Body of pancreas (tissue), 4 donors: ENCODE measurements at regions not wholly inside any gene's neighbourhood (a gene's known extent, or its start where the extent isn't known, plus 50 kb on each side); places are given as distances from the start of the nearest gene placed in this dataset.

Experiments used
- ATAC-seq: fragments of 150-250 bp; one replicate; pipeline ENCODE4 v1.9.1; 2016
- DNase-seq, 4 donors: peaks; one replicate each; pipeline ENCODE4 v3.0.0-alpha.2; 2019
- H3K27ac ChIP-seq, 4 donors: fragments of 200-600 bp; sonication (generic); 1 replicate in 3 of 4; 2 replicates in 1 of 4; pipeline versions ENCODE4 v1.5.1 to v1.6.1; 2016 to 2019; ENCODE audit warnings: mild to moderate bottlenecking in 1 of 4, mixed read lengths in 1 of 4, moderate library complexity in 1 of 4
- H3K27me3 ChIP-seq, 2 donors: fragments of 200-600 bp; sonication (generic); one replicate each; pipeline ENCODE4 v1.6.0; 2016; ENCODE audit warnings: mild to moderate bottlenecking in 1 of 2
- H3K36me3 ChIP-seq, 2 donors: fragments of 200-600 bp; sonication (generic); replicated peaks in 1 of 2; 2 replicates each; pipeline ENCODE4 v1.5.1; 2016; ENCODE audit warnings: low read depth in 2 of 2; ENCODE audit not compliant: insufficient read depth in 1 of 2
- H3K4me1 ChIP-seq: fragments of 200-600 bp; sonication (generic); one replicate; pipeline ENCODE4 v1.6.0; 2016
- H3K4me3 ChIP-seq, 2 donors: fragments of 200-600 bp; sonication (generic); 1 replicate in 1 of 2; 2 replicates in 1 of 2; pipeline ENCODE4 v1.5.1; 2016 to 2019
- H3K9me3 ChIP-seq, 3 donors: fragments of 200-600 bp; sonication (generic); 1 replicate in 2 of 3; 2 replicates in 1 of 3; pipeline ENCODE4 v1.5.1; 2016
- CTCF ChIP-seq, 7 experiments: fragments of 450-650 bp in 4 of 7; fragments of 200-600 bp in 3 of 7; sonication (generic) in 3 of 7; IDR thresholded peaks; one replicate each; pipeline ENCODE4 v1.5.1; 2016 to 2019; ENCODE audit warnings: antibody characterized with exemption in 7 of 7
- POLR2A ChIP-seq, 3 donors: fragments of 450-650 bp; IDR thresholded peaks; one replicate each; pipeline ENCODE4 v1.6.1; 2016; ENCODE audit warnings: antibody characterized with exemption in 3 of 3, mild to moderate bottlenecking in 2 of 3
- WGBS, 2 donors: methylation state at CpG; one replicate each; pipeline ENCODE4 v1.1.5; 2017; 5-methylcytosine and 5-hydroxymethylcytosine counted together
- intact Hi-C: fragments of 100-400 bp; cut with DNase I; formaldehyde crosslinking; loops from one replicate; pipeline ENCODE4 v1.15.1; 2023

- WGBS, 2 donors, result 55 to 60% methylated on average over 4 of the region's 4 CpGs
- intact Hi-C loops, result no loop called here
- ATAC-seq, result no peak
Observed at GRCh38 chr2:176781570-176782217, 430.9 kb upstream of the HNRNPA3 start.

GRCh38 chr2:176784633-176785200 lies 427.9 kb upstream of the HNRNPA3 start:
- Histone ChIP-seq H3K27ac (no peak overlapping the region), H3K9me3 (no peaks in the 10 kb centered on the region), H3K4me3 (no peak overlapping the region), H3K27me3 (no peaks in the 10 kb centered on the region), H3K4me1 (no peaks in the 10 kb centered on the region), H3K36me3 (no peaks in the 10 kb centered on the region)
- DNase-seq, result no peak
- intact Hi-C loops, result no loop called here
- TF ChIP-seq POLR2A (IDR thresholded peaks at IDR 0.05) (no peak), CTCF (IDR thresholded peaks at IDR 0.05) (no peak)
- WGBS, 2 donors, result 65 to 76% methylated on average over 1 of the region's 1 CpG
- no peak for ATAC-seq

More at GRCh38 chr2:176781570-176782217, 430.9 kb upstream of the HNRNPA3 start:
- DNase-seq, result no peak
- H3K9me3 ChIP-seq, result no peaks in the 10 kb centered on the region
- H3K27ac ChIP-seq, result no peak overlapping the region
- H3K27me3 ChIP-seq, result no peaks in the 10 kb centered on the region
- H3K4me3 ChIP-seq, result no peak overlapping the region
- TF ChIP-seq POLR2A (IDR thresholded peaks at IDR 0.05) (no peak), CTCF (IDR thresholded peaks at IDR 0.05) (no peak)
- no peaks in the 10 kb centered on the region for H3K4me1 ChIP-seq
- H3K36me3 ChIP-seq, result no peaks in the 10 kb centered on the region

- Histone ChIP-seq H3K36me3 (no peaks in the 10 kb centered on the region), H3K4me3 (no peak overlapping the region), H3K9me3 (no peaks in the 10 kb centered on the region), H3K27me3 (no peaks in the 10 kb centered on the region), H3K4me1 (peaks cover 4% of the 10 kb centered on the region), H3K27ac (no peak overlapping the region)
- TF ChIP-seq CTCF (IDR thresholded peaks at IDR 0.05) (no peak), POLR2A (IDR thresholded peaks at IDR 0.05) (no peak)
- 24 to 46% methylated on average over 1 of the region's 1 CpG for WGBS, 2 donors
- no peak for ATAC-seq
- no peak for DNase-seq
- intact Hi-C loops, result no loop called here
Observed at GRCh38 chr2:176789751-176790150, 422.8 kb upstream of the HNRNPA3 start.

GRCh38 chr2:176790468-176790867 lies 422.1 kb upstream of the HNRNPA3 start:
- no peak overlapping the region for H3K27ac ChIP-seq
- H3K9me3 ChIP-seq, result no peaks in the 10 kb centered on the region
- no peaks in the 10 kb centered on the region for H3K36me3 ChIP-seq
- no peaks in the 10 kb centered on the region for H3K27me3 ChIP-seq
- H3K4me3 ChIP-seq, result no peak overlapping the region
- TF ChIP-seq CTCF (IDR thresholded peaks at IDR 0.05) (no peak), POLR2A (IDR thresholded peaks at IDR 0.05) (no peak)
- 80 to 82% methylated on average over 3 of the region's 3 CpGs for WGBS, 2 donors
- intact Hi-C loops, result no loop called here
- DNase-seq, result no peak
- ATAC-seq, result no peak
- peaks cover 4% of the 10 kb centered on the region for H3K4me1 ChIP-seq

- intact Hi-C loops, result no loop called here
- Histone ChIP-seq H3K27me3 (no peaks in the 10 kb centered on the region), H3K4me1 (peaks cover 4% of the 10 kb centered on the region), H3K36me3 (no peaks in the 10 kb centered on the region), H3K9me3 (no peaks in the 10 kb centered on the region), H3K4me3 (no peak overlapping the region), H3K27ac (no peak overlapping the region)
- WGBS, 2 donors, result 22 to 25% methylated on average over 6 of the region's 6 CpGs
- no peak for DNase-seq
- TF ChIP-seq CTCF (IDR thresholded peaks at IDR 0.05) (no peak), POLR2A (IDR thresholded peaks at IDR 0.05) (no peak)
- no peak for ATAC-seq
Observed at GRCh38 chr2:176793792-176794191, 418.8 kb upstream of the HNRNPA3 start.
